ENCODE measurements at regions not wholly inside any gene's neighbourhood (a gene's known extent, or its start where the extent isn't known, plus 50 kb on each side); places are given as distances from the start of the nearest gene placed in this dataset.

DNA sequence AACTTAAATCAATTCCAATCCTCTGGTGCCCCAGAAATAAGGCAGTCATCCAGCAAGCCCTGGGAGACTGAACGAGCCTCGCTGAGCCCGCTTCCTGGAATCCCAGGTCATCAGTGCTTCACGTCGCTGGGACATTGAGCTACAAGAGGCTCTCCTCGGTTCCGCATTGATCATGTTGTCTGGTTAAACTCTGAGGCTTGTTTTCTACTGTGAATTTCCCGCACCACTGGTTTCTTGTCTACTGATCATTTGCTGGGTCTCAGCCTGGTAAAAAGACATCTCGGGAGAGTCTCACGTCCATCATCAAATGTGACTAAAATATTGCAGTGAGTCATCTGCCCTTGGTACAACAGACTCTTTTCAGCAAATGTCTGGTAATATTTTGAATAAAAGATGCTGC, 569.2 kb downstream of the QKI start (continued):
- no peak for TF ChIP-seq U2AF2 (IDR thresholded peaks at IDR 0.05; ENCODE audit: low read depth, low read length)

DNA sequence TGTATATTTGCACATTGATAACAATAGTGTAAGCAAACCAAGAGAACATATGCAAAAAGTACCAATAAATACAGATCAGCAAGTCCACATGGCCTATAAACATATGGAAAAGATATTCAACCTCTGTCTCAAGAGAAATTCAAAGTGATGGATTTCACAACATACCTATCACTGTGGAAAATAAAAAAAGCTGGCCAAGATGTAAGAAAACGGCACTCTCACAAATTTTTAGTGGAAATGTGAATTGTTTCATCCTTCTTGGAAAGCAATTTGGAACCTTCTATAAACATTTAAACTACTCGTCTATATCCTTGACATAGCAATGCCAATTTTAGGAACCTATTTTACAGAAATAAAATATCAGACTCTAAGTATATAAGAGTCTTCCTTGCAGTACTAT, 559.8 kb downstream of the QKI start:
- in situ Hi-C loops (cut with HindIII; ENCODE audit: extremely low pct_ligation_motif_present, low pct_unique_long_range_greater_than_20kb): no loop called here
- intact Hi-C loops (cut with micrococcal nuclease; ENCODE audit: unreplicated experiment): no loop called here
- POLR2A ChIA-PET: no interaction called here
- no peak overlapping the region for H3K27ac ChIP-seq (ENCODE audit: extremely low read length, insufficient read depth, low read length)
- no peaks in the 10 kb centered on the region for H3K36me3 ChIP-seq (replicated peaks in 1 of 2; ENCODE audit: control insufficient read depth in 1 of 2, insufficient read depth in 2 of 2, low read length in 2 of 2)
- H2AFZ ChIP-seq (ENCODE audit: low read length): no peak overlapping the region
- no peak overlapping the region for H3K9ac ChIP-seq (ENCODE audit: insufficient read depth, low read depth, low read length)
- CTCF ChIA-PET (ENCODE audit: low intra/inter-chr PET ratio, low total read pairs): no interaction called here
- H4K20me1 ChIP-seq (ENCODE audit: insufficient read depth, low read length): no peaks in the 10 kb centered on the region
- no peak overlapping the region for H3K4me2 ChIP-seq (ENCODE audit: low read depth, low read length)
- H3K79me2 ChIP-seq (ENCODE audit: insufficient read depth, low read length): no peaks in the 10 kb centered on the region
- FAIRE-seq (no peak), ATAC-seq (no peak), DNase-seq (ENCODE audit: low spot score) (no peak)
- H3K27me3 ChIP-seq (ENCODE audit: control insufficient read depth in 1 of 2, insufficient read depth in 2 of 2, low read length in 2 of 2): peaks cover 0 to 9% of the 10 kb centered on the region in 2 experiments; a peak in 2 of 5 replicates
- H3K4me3 ChIP-seq (replicated peaks in 1 of 3; ENCODE audit: insufficient read depth in 1 of 3, low read depth in 2 of 3, low read length in 3 of 3): no peak overlapping the region
- TF ChIP-seq CEBPB (IDR thresholded peaks at IDR 0.05; ENCODE audit: borderline replicate concordance, low read depth, low read length) (0 out of 2 replicates have a peak, but pooled peaks have one; percentile 2), ZNF329 (CRISPR knock-in tag; IDR thresholded peaks at IDR 0.05; ENCODE audit: low read depth) (no peak)
- no TSS peak for BruUV-seq (replicated peaks)
- H3K4me1 ChIP-seq (ENCODE audit: insufficient read depth, low read length): no peaks in the 10 kb centered on the region
- H3K9me3 ChIP-seq (ENCODE audit: low read length): no peaks in the 10 kb centered on the region
- under 1% methylated on average over 2 of the region's 2 CpGs for WGBS (ENCODE audit: low lambda C conversion rate)

DNA sequence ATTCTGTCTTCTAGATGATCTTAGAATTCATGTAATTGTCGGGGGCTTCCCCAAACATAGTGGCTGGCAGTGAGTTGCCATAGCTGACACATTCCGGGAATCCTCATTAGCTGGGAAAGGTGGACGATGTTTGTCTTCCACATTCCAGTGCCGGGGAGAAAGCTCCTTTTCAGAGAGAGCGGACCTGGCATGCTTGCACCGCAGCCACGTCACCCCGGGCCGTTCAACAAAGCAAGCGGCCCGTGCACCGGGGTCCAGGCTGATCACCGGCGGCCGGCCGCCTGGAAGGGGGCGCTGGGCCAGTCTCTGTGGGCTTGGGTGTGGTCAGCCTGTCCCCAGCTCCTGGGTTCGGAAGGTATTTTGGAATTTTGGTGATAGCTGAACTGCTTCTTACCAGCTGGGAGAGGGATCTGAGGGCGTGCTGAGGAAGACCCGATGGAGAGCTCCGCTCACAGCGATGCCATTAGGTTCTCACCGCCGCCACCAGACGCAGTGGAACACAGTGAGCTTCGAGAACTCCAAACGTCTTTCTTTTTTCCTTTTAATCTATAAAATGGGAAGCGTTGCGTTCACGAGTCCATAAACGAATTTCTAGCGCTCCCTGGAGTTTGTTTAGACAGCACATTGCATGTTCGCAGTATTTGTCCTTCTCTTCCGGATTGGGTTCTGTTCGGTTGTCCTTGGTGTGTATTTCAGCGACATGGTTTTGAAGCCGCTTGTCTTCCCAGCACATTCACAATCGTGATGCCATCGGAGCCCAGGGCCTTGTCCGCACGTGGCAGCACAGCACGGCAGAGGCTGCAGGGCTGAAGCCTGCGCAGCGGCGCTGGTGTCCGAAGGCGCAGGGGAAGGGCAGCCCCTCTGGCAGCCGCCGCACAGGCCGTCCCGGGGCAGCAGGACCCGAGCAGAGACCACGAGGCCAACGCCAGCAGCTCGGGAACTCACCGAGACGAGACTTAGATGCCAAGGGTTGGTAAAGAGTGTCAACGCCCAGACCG, 557.6 kb downstream of the QKI start:
- no peak overlapping the region for H2AFZ ChIP-seq (ENCODE audit: low read length)
- H3K9me3 ChIP-seq (ENCODE audit: low read length): no peaks in the 10 kb centered on the region
- no TSS peak for BruUV-seq (replicated peaks)
- no peak overlapping the region for H3K27ac ChIP-seq (ENCODE audit: extremely low read length, insufficient read depth, low read length)
- H3K79me2 ChIP-seq (ENCODE audit: insufficient read depth, low read length): no peaks in the 10 kb centered on the region
- CTCF ChIA-PET (ENCODE audit: low intra/inter-chr PET ratio, low total read pairs): no interaction called here
- H4K20me1 ChIP-seq (ENCODE audit: insufficient read depth, low read length): no peaks in the 10 kb centered on the region
- in situ Hi-C loops (cut with HindIII; ENCODE audit: extremely low pct_ligation_motif_present, low pct_unique_long_range_greater_than_20kb) (no loop called here), intact Hi-C loops (cut with micrococcal nuclease; ENCODE audit: unreplicated experiment) (no loop called here)
- H3K4me3 ChIP-seq (replicated peaks in 1 of 3; ENCODE audit: insufficient read depth in 1 of 3, low read depth in 2 of 3, low read length in 3 of 3): no peak overlapping the region
- no peak overlapping the region for H3K9ac ChIP-seq (ENCODE audit: insufficient read depth, low read depth, low read length)
- WGBS (ENCODE audit: low lambda C conversion rate): 69% methylated on average over 42 of the region's 59 CpGs
- ATAC-seq (peak; percentile 68), FAIRE-seq (no peak), DNase-seq (ENCODE audit: low spot score) (peak; percentile 7)
- peaks cover 0 to 10% of the 10 kb centered on the region in 2 experiments; a peak in 1 of 5 replicates for H3K27me3 ChIP-seq (ENCODE audit: control insufficient read depth in 1 of 2, insufficient read depth in 2 of 2, low read length in 2 of 2)
- POLR2A ChIA-PET: no interaction called here
- H3K36me3 ChIP-seq (replicated peaks in 1 of 2; ENCODE audit: control insufficient read depth in 1 of 2, insufficient read depth in 2 of 2, low read length in 2 of 2): no peaks in the 10 kb centered on the region
- no peaks in the 10 kb centered on the region for H3K4me1 ChIP-seq (ENCODE audit: insufficient read depth, low read length)
- H3K4me2 ChIP-seq (ENCODE audit: low read depth, low read length): no peak overlapping the region
- no peak for TF ChIP-seq CEBPB (IDR thresholded peaks at IDR 0.05; ENCODE audit: borderline replicate concordance, low read depth, low read length)
- TF ChIP-seq, protein P1, sequence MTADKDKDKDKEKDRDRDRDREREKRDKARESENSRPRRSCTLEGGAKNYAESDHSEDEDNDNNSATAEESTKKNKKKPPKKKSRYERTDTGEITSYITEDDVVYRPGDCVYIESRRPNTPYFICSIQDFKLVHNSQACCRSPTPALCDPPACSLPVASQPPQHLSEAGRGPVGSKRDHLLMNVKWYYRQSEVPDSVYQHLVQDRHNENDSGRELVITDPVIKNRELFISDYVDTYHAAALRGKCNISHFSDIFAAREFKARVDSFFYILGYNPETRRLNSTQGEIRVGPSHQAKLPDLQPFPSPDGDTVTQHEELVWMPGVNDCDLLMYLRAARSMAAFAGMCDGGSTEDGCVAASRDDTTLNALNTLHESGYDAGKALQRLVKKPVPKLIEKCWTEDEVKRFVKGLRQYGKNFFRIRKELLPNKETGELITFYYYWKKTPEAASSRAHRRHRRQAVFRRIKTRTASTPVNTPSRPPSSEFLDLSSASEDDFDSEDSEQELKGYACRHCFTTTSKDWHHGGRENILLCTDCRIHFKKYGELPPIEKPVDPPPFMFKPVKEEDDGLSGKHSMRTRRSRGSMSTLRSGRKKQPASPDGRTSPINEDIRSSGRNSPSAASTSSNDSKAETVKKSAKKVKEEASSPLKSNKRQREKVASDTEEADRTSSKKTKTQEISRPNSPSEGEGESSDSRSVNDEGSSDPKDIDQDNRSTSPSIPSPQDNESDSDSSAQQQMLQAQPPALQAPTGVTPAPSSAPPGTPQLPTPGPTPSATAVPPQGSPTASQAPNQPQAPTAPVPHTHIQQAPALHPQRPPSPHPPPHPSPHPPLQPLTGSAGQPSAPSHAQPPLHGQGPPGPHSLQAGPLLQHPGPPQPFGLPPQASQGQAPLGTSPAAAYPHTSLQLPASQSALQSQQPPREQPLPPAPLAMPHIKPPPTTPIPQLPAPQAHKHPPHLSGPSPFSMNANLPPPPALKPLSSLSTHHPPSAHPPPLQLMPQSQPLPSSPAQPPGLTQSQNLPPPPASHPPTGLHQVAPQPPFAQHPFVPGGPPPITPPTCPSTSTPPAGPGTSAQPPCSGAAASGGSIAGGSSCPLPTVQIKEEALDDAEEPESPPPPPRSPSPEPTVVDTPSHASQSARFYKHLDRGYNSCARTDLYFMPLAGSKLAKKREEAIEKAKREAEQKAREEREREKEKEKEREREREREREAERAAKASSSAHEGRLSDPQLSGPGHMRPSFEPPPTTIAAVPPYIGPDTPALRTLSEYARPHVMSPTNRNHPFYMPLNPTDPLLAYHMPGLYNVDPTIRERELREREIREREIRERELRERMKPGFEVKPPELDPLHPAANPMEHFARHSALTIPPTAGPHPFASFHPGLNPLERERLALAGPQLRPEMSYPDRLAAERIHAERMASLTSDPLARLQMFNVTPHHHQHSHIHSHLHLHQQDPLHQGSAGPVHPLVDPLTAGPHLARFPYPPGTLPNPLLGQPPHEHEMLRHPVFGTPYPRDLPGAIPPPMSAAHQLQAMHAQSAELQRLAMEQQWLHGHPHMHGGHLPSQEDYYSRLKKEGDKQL (CRISPR knock-in tag; IDR thresholded peaks at IDR 0.05; ENCODE audit: low read depth): no peak
- TF ChIP-seq SALL2 (CRISPR knock-in tag; IDR thresholded peaks at IDR 0.05): no peak
- no peak for TF ChIP-seq KLF15 (CRISPR knock-in tag; IDR thresholded peaks at IDR 0.05; ENCODE audit: borderline replicate concordance)
- TF ChIP-seq RFX3 (CRISPR knock-in tag; IDR thresholded peaks at IDR 0.05): no peak
- no peak for TF ChIP-seq MTF1 (CRISPR knock-in tag; IDR thresholded peaks at IDR 0.05)
- no peak for TF ChIP-seq ZNF674 (CRISPR knock-in tag; IDR thresholded peaks at IDR 0.05; ENCODE audit: low read depth)
- TF ChIP-seq ATF7-NPFF (CRISPR knock-in tag; IDR thresholded peaks at IDR 0.05; ENCODE audit: low read depth): no peak
- no peak for TF ChIP-seq RNF2 (conservative IDR thresholded peaks at IDR 0.05; ENCODE audit: low read depth)

Data from HepG2 (cell line).